Endothelial cell of umbilical vein (primary cell): ENCODE measurements at regions not wholly inside any gene's neighbourhood (a gene's known extent, or its start where the extent isn't known, plus 50 kb on each side); places are given as distances from the start of the nearest gene placed in this dataset.

Experiments used
- BruUV-seq: library from RNA; stranded (reverse); fragments of 400-500 nt; replicated peaks from 2 replicates; lab custom pipeline; 2021; lab: Mats Ljungman, UMichigan
- CTCF ChIA-PET: fragments of 300-600, 350-600 bp; sonication (Branson Sonifier 250); formaldehyde crosslinking; loops from one replicate; lab custom pipeline; 2021; ENCODE audit warnings: antibody characterized with exemption, inconsistent platforms; lab: Charles Lee
- POLR2A ChIA-PET: fragments of 300-600, 350-600 bp; sonication (Branson Sonifier 250); formaldehyde crosslinking; loops from one replicate; lab custom pipeline; 2021; ENCODE audit warnings: antibody characterized with exemption, inconsistent platforms; lab: Charles Lee
- DNase-seq: peaks from one replicate; pipeline ENCODE4 v3.0.0-alpha.2; 2011; ENCODE audit warnings: low read depth, low spot score
- FAIRE-seq: peaks from 2 replicates; lab custom pipeline; 2011; peaks lifted over from hg19 to GRCh38; lab: Jason Lieb, UNC
- H2AFZ ChIP-seq: 2 replicates; pipeline ENCODE4 v1.6.0; 2012; ENCODE audit warnings: low read depth, low read length, control low read depth, inconsistent platforms
- H3K27ac ChIP-seq: 2 replicates; pipeline ENCODE4 v1.5.1; 2011; ENCODE audit warnings: low read depth, mild to moderate bottlenecking, control low read depth, low read length, moderate library complexity; ENCODE audit not compliant: insufficient read depth
- H3K27me3 ChIP-seq, 2 experiments: 2 replicates each; pipeline versions ENCODE4 v1.6.0 to v1.6.1; 2011; ENCODE audit warnings: low read length in 2 of 2, mixed read lengths in 1 of 2; ENCODE audit not compliant: control insufficient read depth in 2 of 2, insufficient read depth in 2 of 2
- H3K36me3 ChIP-seq, 2 experiments: 2 replicates in 1 of 2; 3 replicates in 1 of 2; pipeline ENCODE4 v1.5.1; 2011; ENCODE audit warnings: low read length in 2 of 2, mild to moderate bottlenecking in 1 of 2, moderate library complexity in 1 of 2; ENCODE audit not compliant: control insufficient read depth in 2 of 2, insufficient read depth in 2 of 2; ENCODE audit errors: extremely low read depth in 1 of 2
- H3K4me1 ChIP-seq: 3 replicates; pipeline ENCODE4 v1.5.1; 2011; ENCODE audit warnings: mild to moderate bottlenecking, low read length; ENCODE audit not compliant: control insufficient read depth, insufficient read depth; ENCODE audit errors: extremely low read depth
- H3K4me2 ChIP-seq: 2 replicates; pipeline ENCODE4 v1.6.1; 2011; ENCODE audit warnings: low read length, control low read depth, mixed read lengths; ENCODE audit not compliant: insufficient read depth
- H3K4me3 ChIP-seq, 3 experiments: fragments of 200-600 bp in 1 of 3; sonication (generic), shearing (Covaris generic) in 1 of 3; replicated peaks in 1 of 3; 2 replicates each; pipeline ENCODE4 v1.5.1; 2011 to 2016; ENCODE audit warnings: control low read depth in 3 of 3, low read length in 3 of 3, mild to moderate bottlenecking in 2 of 3, inconsistent platforms in 1 of 3, low read depth in 1 of 3, moderate library complexity in 1 of 3; ENCODE audit not compliant: insufficient read depth in 1 of 3
- H3K79me2 ChIP-seq: 2 replicates; pipeline ENCODE4 v1.6.0; 2012; ENCODE audit warnings: low read length, inconsistent platforms; ENCODE audit not compliant: control insufficient read depth, insufficient read depth
- H3K9ac ChIP-seq: replicated peaks from 2 replicates; pipeline ENCODE3; 2011; ENCODE audit warnings: low read length, control low read depth; ENCODE audit not compliant: insufficient read depth; ENCODE audit errors: extremely low read depth
- H3K9me1 ChIP-seq: replicated peaks from 3 replicates; pipeline ENCODE4 v1.6.0; 2011; ENCODE audit warnings: mild to moderate bottlenecking, low read length; ENCODE audit not compliant: control insufficient read depth, insufficient read depth; ENCODE audit errors: extremely low read depth
- H3K9me3 ChIP-seq: replicated peaks from 2 replicates; pipeline ENCODE4 v1.5.1; 2012; ENCODE audit warnings: low read length, inconsistent platforms; ENCODE audit not compliant: control insufficient read depth, insufficient read depth
- H4K20me1 ChIP-seq: replicated peaks from 2 replicates; pipeline ENCODE3; 2011; ENCODE audit warnings: mild to moderate bottlenecking, low read length; ENCODE audit not compliant: control insufficient read depth, insufficient read depth; ENCODE audit errors: extremely low read depth
- CTCF ChIP-seq, 2 donors: IDR thresholded peaks; 1 replicate in 1 of 2; 2 replicates in 1 of 2; pipeline ENCODE4 v1.5.1; 2011; ENCODE audit warnings: low read length in 2 of 2, mild to moderate bottlenecking in 2 of 2, moderate library complexity in 2 of 2, control low read depth in 1 of 2, inconsistent platforms in 1 of 2, low read depth in 1 of 2; ENCODE audit not compliant: insufficient read depth in 1 of 2; ENCODE audit errors: extremely low read depth in 1 of 2
- EZH2 ChIP-seq: IDR thresholded peaks from 2 replicates; pipeline ENCODE4 v1.6.1; 2012; ENCODE audit warnings: borderline replicate concordance, low read depth, mild to moderate bottlenecking, moderate library complexity, low read length, inconsistent platforms; ENCODE audit not compliant: severe bottlenecking
- FOS ChIP-seq: IDR thresholded peaks from 2 replicates; pipeline ENCODE4 v1.6.1; 2011; ENCODE audit warnings: mild to moderate bottlenecking, low read length, moderate library complexity, borderline replicate concordance; ENCODE audit not compliant: insufficient read depth
- GATA2 ChIP-seq: IDR thresholded peaks from 2 replicates; pipeline ENCODE4 v1.7.0; 2011; ENCODE audit warnings: low read depth, mild to moderate bottlenecking, moderate library complexity, mixed read lengths, low read length; ENCODE audit not compliant: insufficient read length, insufficient read depth
- MAX ChIP-seq: IDR thresholded peaks from 2 replicates; pipeline ENCODE4 v1.6.1; 2011; ENCODE audit not compliant: insufficient read depth, insufficient read length
- MYC ChIP-seq: IDR thresholded peaks from one replicate; pipeline ENCODE4 v1.6.1; 2011; ENCODE audit warnings: mild to moderate bottlenecking, low read depth, low read length
- POLR2A ChIP-seq: IDR thresholded peaks from 2 replicates; pipeline ENCODE4 v1.6.1; 2012; ENCODE audit warnings: low read depth, mild to moderate bottlenecking, control low read depth, low read length
- POLR2AphosphoS5 ChIP-seq: IDR thresholded peaks from 2 replicates; pipeline ENCODE4 v1.6.1; 2012; ENCODE audit warnings: low read depth, mild to moderate bottlenecking, control low read depth, low read length, moderate library complexity; ENCODE audit not compliant: insufficient read depth
- dilution Hi-C: fragments of 300-500 bp; cut with MboI; formaldehyde crosslinking; loops from one replicate; pipeline ENCODE4 v1.15.0; 2019; ENCODE audit warnings: low sequenced_read_pairs; ENCODE audit not compliant: extremely low pct_ligation_motif_present
- intact Hi-C: fragments of 100-400 bp; cut with micrococcal nuclease; formaldehyde crosslinking; loops from one replicate; pipeline ENCODE4 v1.10.0; 2022

DNA sequence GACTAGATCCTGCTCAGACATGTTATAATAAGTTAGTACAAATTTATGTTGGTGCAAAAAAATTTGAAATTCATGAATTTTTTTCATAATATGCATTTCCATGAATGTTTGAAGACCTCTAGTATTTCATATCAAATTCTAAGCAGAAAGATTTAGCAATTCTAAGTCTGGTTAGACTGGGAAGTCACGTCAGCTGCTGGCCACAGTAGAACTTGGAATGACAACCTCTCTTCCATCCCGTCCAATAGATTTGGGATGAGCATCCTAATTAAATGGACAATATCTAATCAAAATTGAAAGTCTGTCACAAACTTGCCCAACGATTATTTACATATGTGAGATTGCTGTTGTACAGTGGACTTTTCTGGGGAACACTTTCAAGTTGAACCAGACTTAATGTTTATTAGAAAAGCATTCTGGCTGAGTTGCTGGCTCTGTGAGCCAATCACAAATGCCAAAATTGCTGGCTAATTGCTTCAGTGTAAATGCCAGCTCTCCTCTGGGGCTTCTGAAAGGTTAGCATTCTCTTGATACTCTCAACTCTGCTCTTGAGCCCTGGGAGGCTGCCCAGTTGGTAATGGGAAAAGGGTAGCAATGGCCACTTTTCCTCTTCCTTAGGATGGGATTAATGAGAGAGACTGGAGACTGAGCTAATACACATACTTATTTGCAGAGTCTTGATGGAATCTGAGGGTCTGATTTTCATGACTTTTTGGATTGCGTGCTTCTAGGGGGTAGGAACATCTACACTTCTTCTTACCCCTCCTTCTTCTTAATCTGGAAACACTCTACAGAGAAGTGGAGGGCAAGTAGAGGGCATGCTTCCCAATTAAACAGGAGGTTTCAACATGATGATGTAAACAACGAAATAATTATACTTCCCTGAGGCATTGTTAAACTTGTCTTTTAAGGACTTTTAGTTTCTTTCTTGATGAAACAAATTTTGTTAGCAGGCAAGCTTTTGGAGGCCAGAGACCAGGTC, 253.5 kb downstream of the BAMBI start:
- H3K27ac ChIP-seq = no peak overlapping the region
- no TSS peak for BruUV-seq
- no peak overlapping the region for H3K4me3 ChIP-seq
- no peaks in the 10 kb centered on the region for H4K20me1 ChIP-seq
- FAIRE-seq (no peak), DNase-seq (no peak)
- H3K9ac ChIP-seq = no peak overlapping the region
- dilution Hi-C loops (no loop called here), intact Hi-C loops (no loop called here)
- no peaks in the 10 kb centered on the region for H3K9me3 ChIP-seq
- H3K9me1 ChIP-seq = no peaks in the 10 kb centered on the region
- no peak for TF ChIP-seq FOS
- TF ChIP-seq POLR2A = no peak
- TF ChIP-seq POLR2AphosphoS5 = no peak
- no peak for TF ChIP-seq CTCF (IDR thresholded peaks at IDR 0.05; ENCODE audit: extremely low read depth in 1 of 2, insufficient read depth in 1 of 2, low read depth in 1 of 2, low read length in 2 of 2)
- no peak for TF ChIP-seq EZH2
- no peak for TF ChIP-seq MAX
- TF ChIP-seq GATA2 = no peak
- TF ChIP-seq MYC = no peak
- no peaks in the 10 kb centered on the region for H3K79me2 ChIP-seq
- no peaks in the 10 kb centered on the region for H3K27me3 ChIP-seq
- H2AFZ ChIP-seq = no peak overlapping the region
- POLR2A ChIA-PET = no interaction called here
- H3K4me2 ChIP-seq = no peak overlapping the region
- H3K36me3 ChIP-seq = no peaks in the 10 kb centered on the region
- no peaks in the 10 kb centered on the region for H3K4me1 ChIP-seq
- CTCF ChIA-PET = no interaction called here
